Vagina (tissue), 2 donors: ENCODE measurements at regions not wholly inside any gene's neighbourhood (a gene's known extent, or its start where the extent isn't known, plus 50 kb on each side); places are given as distances from the start of the nearest gene placed in this dataset.

Experiments
- DNase-seq, 2 donors: peaks; one replicate each; pipeline ENCODE4 v3.0.0-alpha.2; 2017; ENCODE audit errors: extremely low spot score in 2 of 2
- H3K27ac ChIP-seq: fragments of 200-600 bp; sonication (generic); one replicate; pipeline ENCODE4 v1.5.1; 2019
- H3K27me3 ChIP-seq: fragments of 200-600 bp; sonication (generic); one replicate; pipeline ENCODE4 v1.5.1; 2019
- H3K36me3 ChIP-seq, 2 donors: fragments of 200-600 bp; sonication (generic); one replicate each; pipeline ENCODE4 v1.5.1; 2017 to 2019
- H3K4me1 ChIP-seq: fragments of 200-600 bp; sonication (generic); one replicate; pipeline ENCODE4 v1.5.1; 2019
- H3K4me3 ChIP-seq, 2 donors: fragments of 200-600 bp; sonication (generic); 1 replicate in 1 of 2; 2 replicates in 1 of 2; pipeline ENCODE4 v1.5.1; 2016 to 2019
- H3K9me3 ChIP-seq: fragments of 200-600 bp; sonication (generic); one replicate; pipeline ENCODE4 v1.5.1; 2019
- POLR2A ChIP-seq, 2 donors: fragments of 450-650 bp; IDR thresholded peaks; one replicate each; pipeline ENCODE4 v1.6.1; 2017; ENCODE audit warnings: antibody characterized with exemption in 2 of 2, mild to moderate bottlenecking in 2 of 2, moderate library complexity in 2 of 2
- POLR2AphosphoS5 ChIP-seq, 2 donors: sonication (generic); formaldehyde crosslinking; IDR thresholded peaks; one replicate each; pipeline ENCODE4 v1.9.0; 2017; ENCODE audit warnings: antibody characterized with exemption in 2 of 2, mild to moderate bottlenecking in 2 of 2, low read depth in 1 of 2; ENCODE audit not compliant: insufficient read depth in 1 of 2
- intact Hi-C: fragments of 100-400 bp; cut with DNase I; formaldehyde crosslinking; loops from one replicate; pipeline ENCODE4 v1.15.1; 2023
- TF ChIP-seq, protein P1 (sequence below), 3 experiments: fragments of 450-650 bp in 2 of 3; fragments of 200-600 bp in 1 of 3; sonication (generic) in 1 of 3; IDR thresholded peaks; one replicate each; pipeline ENCODE4 v1.5.1; 2017 to 2019; ENCODE audit warnings: antibody characterized with exemption in 3 of 3, mild to moderate bottlenecking in 2 of 3, moderate library complexity in 2 of 3

DNA sequence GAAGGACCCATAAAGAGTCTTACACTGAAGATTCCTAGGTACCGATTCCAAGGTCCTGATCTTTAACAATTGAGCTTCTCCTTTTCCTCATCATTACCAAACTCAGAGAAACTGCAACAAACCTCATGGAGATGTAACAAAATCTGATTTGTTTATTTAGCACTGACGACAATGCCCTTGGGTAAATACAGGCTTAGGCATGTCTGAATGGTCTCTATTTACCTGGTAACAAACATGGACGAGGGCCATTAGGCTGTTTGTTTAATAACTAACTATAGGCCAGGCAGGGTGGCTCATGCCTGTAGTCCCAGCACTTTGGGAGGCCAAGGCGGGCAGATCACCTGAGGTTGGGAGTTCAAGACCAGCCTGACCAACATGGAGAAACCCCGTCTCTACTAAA lies 333.3 kb downstream of the AGTPBP1 start:
- H3K36me3 ChIP-seq, result no peaks in the 10 kb centered on the region
- no peaks in the 10 kb centered on the region for H3K27me3 ChIP-seq
- H3K27ac ChIP-seq, result no peak overlapping the region
- H3K4me1 ChIP-seq, result no peaks in the 10 kb centered on the region
- DNase-seq, result no peak
- no peak overlapping the region for H3K4me3 ChIP-seq
- H3K9me3 ChIP-seq, result no peaks in the 10 kb centered on the region
- TF ChIP-seq, protein P1, sequence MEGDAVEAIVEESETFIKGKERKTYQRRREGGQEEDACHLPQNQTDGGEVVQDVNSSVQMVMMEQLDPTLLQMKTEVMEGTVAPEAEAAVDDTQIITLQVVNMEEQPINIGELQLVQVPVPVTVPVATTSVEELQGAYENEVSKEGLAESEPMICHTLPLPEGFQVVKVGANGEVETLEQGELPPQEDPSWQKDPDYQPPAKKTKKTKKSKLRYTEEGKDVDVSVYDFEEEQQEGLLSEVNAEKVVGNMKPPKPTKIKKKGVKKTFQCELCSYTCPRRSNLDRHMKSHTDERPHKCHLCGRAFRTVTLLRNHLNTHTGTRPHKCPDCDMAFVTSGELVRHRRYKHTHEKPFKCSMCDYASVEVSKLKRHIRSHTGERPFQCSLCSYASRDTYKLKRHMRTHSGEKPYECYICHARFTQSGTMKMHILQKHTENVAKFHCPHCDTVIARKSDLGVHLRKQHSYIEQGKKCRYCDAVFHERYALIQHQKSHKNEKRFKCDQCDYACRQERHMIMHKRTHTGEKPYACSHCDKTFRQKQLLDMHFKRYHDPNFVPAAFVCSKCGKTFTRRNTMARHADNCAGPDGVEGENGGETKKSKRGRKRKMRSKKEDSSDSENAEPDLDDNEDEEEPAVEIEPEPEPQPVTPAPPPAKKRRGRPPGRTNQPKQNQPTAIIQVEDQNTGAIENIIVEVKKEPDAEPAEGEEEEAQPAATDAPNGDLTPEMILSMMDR (IDR thresholded peaks at IDR 0.05), result no peak
- TF ChIP-seq POLR2AphosphoS5 (IDR thresholded peaks at IDR 0.05; ENCODE audit: insufficient read depth in 1 of 2, low read depth in 1 of 2) (no peak), POLR2A (IDR thresholded peaks at IDR 0.05) (no peak)
- intact Hi-C loops, result no loop called here

DNA sequence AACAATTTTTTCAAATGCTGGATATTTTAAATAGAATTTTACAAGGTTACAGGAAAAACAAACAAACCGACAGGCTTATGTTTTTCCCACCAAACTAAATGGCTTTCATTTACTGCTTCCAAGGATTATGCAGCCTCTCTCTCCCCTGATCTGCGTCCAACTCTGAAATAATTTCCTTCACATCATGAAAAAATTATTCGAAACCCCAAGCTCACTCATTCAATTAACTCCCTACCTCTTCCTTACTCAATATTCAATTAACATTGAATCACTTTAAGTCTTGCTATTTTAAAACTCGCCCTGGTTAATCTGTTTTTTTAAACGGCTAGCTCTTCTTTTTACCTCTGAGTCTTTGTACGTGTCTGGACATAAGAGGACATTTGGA lies 336.2 kb downstream of the AGTPBP1 start:
- intact Hi-C loops, result no loop called here
- Histone ChIP-seq H3K27ac (no peak overlapping the region), H3K4me3 (no peak overlapping the region), H3K27me3 (no peaks in the 10 kb centered on the region), H3K9me3 (no peaks in the 10 kb centered on the region), H3K36me3 (no peaks in the 10 kb centered on the region), H3K4me1 (no peaks in the 10 kb centered on the region)
- no peak for DNase-seq
- TF ChIP-seq, protein P1 (IDR thresholded peaks at IDR 0.05), result no peak
- TF ChIP-seq POLR2A (IDR thresholded peaks at IDR 0.05), result no peak
- no peak for TF ChIP-seq POLR2AphosphoS5 (IDR thresholded peaks at IDR 0.05; ENCODE audit: insufficient read depth in 1 of 2, low read depth in 1 of 2)

DNA sequence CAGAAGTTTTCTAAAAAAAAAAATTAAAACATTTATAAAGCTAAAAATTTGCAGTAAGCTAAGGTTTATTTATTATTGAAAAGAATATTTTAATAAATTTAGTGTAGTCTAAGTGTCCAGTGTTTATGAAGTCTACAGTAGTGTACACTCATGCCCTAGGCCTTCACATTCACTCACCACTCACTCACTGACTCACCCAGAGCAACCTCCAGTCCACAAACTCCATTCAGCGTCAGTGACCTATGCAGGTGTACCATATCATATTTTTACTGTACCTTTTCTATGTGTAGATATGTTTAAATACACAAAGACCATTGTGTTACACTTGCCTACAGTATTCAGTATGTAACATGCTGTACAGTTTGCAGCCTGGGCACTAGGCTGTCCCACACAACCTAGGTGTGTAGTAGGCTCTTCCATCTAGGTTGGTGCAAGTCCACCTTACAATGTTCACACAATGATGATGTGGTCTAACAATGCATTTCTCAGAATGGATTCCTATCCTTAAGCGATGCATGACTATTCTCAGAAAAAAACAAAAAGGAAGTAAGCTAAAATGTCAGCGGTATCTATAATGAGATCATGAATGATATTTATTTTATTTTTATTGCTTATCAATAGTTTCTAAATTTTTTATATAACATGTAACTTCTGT lies 336.7 kb downstream of the AGTPBP1 start:
- H3K36me3 ChIP-seq, result no peaks in the 10 kb centered on the region
- no peak overlapping the region for H3K27ac ChIP-seq
- no peak overlapping the region for H3K4me3 ChIP-seq
- intact Hi-C loops, result no loop called here
- no peak for DNase-seq
- H3K27me3 ChIP-seq, result no peaks in the 10 kb centered on the region
- H3K4me1 ChIP-seq, result no peaks in the 10 kb centered on the region
- TF ChIP-seq POLR2A (IDR thresholded peaks at IDR 0.05) (no peak), POLR2AphosphoS5 (IDR thresholded peaks at IDR 0.05; ENCODE audit: insufficient read depth in 1 of 2, low read depth in 1 of 2) (no peak)
- TF ChIP-seq, protein P1 (IDR thresholded peaks at IDR 0.05), result no peak
- no peaks in the 10 kb centered on the region for H3K9me3 ChIP-seq

DNA sequence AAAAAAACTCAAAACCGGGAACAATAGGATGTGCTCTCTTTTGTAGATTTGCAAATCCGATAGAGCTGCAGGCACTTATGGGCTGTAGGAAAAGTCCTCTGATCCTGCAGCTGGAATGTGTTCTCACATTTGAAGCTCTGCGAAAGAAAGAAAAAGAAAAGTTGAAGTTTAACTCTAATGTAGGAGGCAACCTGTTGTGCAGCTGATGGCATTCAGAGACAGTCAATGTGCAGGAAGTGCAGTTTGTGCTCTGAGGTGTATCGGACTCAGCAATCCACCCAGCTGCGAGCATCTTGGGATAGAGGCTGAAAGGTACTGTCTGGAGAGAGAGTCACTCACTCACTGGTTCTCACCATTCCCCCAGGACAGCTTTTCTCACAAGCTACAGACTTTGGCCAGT lies 339.2 kb downstream of the AGTPBP1 start:
- Histone ChIP-seq H3K36me3 (no peaks in the 10 kb centered on the region), H3K9me3 (no peaks in the 10 kb centered on the region), H3K27me3 (no peaks in the 10 kb centered on the region), H3K27ac (no peak overlapping the region), H3K4me1 (no peaks in the 10 kb centered on the region), H3K4me3 (no peak overlapping the region)
- TF ChIP-seq POLR2A (IDR thresholded peaks at IDR 0.05) (no peak), POLR2AphosphoS5 (IDR thresholded peaks at IDR 0.05; ENCODE audit: insufficient read depth in 1 of 2, low read depth in 1 of 2) (no peak)
- TF ChIP-seq, protein P1 (IDR thresholded peaks at IDR 0.05), result no peak
- DNase-seq, result no peak
- intact Hi-C loops, result no loop called here

DNA sequence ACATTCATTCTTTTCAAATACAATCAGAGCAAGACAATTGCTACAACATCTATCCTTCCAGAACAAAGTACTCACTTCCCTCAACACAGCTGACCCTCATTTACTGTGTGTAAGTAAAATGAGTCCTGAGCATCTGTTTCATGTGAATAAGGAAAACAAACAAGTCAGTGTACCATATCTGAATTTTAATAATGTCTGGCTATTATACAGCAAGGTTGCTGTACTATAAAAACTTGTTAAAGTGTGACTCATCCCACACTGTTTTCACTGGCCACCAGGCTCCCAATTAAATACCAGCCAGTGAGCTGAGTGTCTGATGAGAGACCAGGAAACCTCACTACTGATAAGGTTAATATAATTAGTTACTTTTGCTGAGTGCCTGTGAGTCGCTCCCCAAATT lies 339.8 kb downstream of the AGTPBP1 start:
- intact Hi-C loops, result no loop called here

More for the DNA sequence above, 339.8 kb downstream of the AGTPBP1 start:
- Histone ChIP-seq H3K9me3 (no peaks in the 10 kb centered on the region), H3K36me3 (no peaks in the 10 kb centered on the region), H3K27me3 (no peaks in the 10 kb centered on the region), H3K4me3 (no peak overlapping the region), H3K27ac (no peak overlapping the region), H3K4me1 (no peaks in the 10 kb centered on the region)
- no peak for DNase-seq
- no peak for TF ChIP-seq POLR2A (IDR thresholded peaks at IDR 0.05)
- TF ChIP-seq POLR2AphosphoS5 (IDR thresholded peaks at IDR 0.05; ENCODE audit: insufficient read depth in 1 of 2, low read depth in 1 of 2), result no peak
- TF ChIP-seq, protein P1 (IDR thresholded peaks at IDR 0.05), result no peak
